Urinary bladder (tissue), 3 donors: ENCODE measurements at regions not wholly inside any gene's neighbourhood (a gene's known extent, or its start where the extent isn't known, plus 50 kb on each side); places are given as distances from the start of the nearest gene placed in this dataset.
"Not testable (repeated sequence)": the region's sequence is repeated elsewhere in the genome, so short reads cannot be mapped to it uniquely, and the experiment has no call there.

Experiments used
- DNase-seq: peaks from one replicate; pipeline ENCODE4 v3.0.0-alpha.2; 2015; ENCODE audit errors: extremely low spot score
- H3K27ac ChIP-seq: one replicate; pipeline ENCODE4 v1.5.1; 2013; ENCODE audit warnings: low read depth, mild to moderate bottlenecking, moderate library complexity
- H3K36me3 ChIP-seq: one replicate; pipeline ENCODE4 v1.6.1; 2013; ENCODE audit warnings: mild to moderate bottlenecking, moderate library complexity; ENCODE audit not compliant: insufficient read depth
- H3K4me1 ChIP-seq: one replicate; pipeline ENCODE4 v1.6.1; 2013; ENCODE audit warnings: mild to moderate bottlenecking, moderate library complexity; ENCODE audit not compliant: insufficient read depth
- H3K4me3 ChIP-seq: one replicate; pipeline ENCODE4 v1.5.1; 2013; ENCODE audit warnings: low read depth, low read length
- WGBS: extraction: QIAGEN DNeasy Blood & Tissue Kit; methylation state at CpG from one replicate; pipeline ENCODE4 v1.1.7; 2013; 5-methylcytosine and 5-hydroxymethylcytosine counted together
- donor health status: healthy with polysubstance abuse.
- donor health status: healthy.

- DNase-seq = no peak
- no peak overlapping the region for H3K4me3 ChIP-seq
- no peaks in the 10 kb centered on the region for H3K4me1 ChIP-seq
- H3K36me3 ChIP-seq = no peaks in the 10 kb centered on the region
- no peak overlapping the region for H3K27ac ChIP-seq
Observed at GRCh38 chr7:126140858-126141466, 1111.8 kb downstream of the GRM8 start.

GRCh38 chr7:126119981-126120380 lies 1132.8 kb downstream of the GRM8 start:
- Histone ChIP-seq H3K36me3 (no peaks in the 10 kb centered on the region), H3K4me3 (no peak overlapping the region), H3K27ac (no peak overlapping the region), H3K4me1 (no peaks in the 10 kb centered on the region)
- 53% methylated on average over 1 of the region's 1 CpG for WGBS
- DNase-seq = no peak

GRCh38 chr7:126103582-126103981 lies 1149.2 kb downstream of the GRM8 start:
- WGBS = 24% methylated on average over 1 of the region's 1 CpG
- Histone ChIP-seq H3K36me3 (no peaks in the 10 kb centered on the region), H3K4me1 (no peaks in the 10 kb centered on the region), H3K4me3 (no peak overlapping the region), H3K27ac (no peak overlapping the region)
- no peak for DNase-seq

- Histone ChIP-seq H3K4me1 (no peaks in the 10 kb centered on the region), H3K36me3 (no peaks in the 10 kb centered on the region), H3K4me3 (no peak overlapping the region), H3K27ac (no peak overlapping the region)
- DNase-seq = no peak
Observed at GRCh38 chr7:126083014-126083413, 1153.4 kb upstream of the POT1 start.

- Histone ChIP-seq H3K4me1 (no peaks in the 10 kb centered on the region), H3K27ac (no peak overlapping the region), H3K4me3 (no peak overlapping the region), H3K36me3 (no peaks in the 10 kb centered on the region)
- DNase-seq = no peak
Observed at GRCh38 chr7:126079581-126079980, 1150.0 kb upstream of the POT1 start.

- no peak for DNase-seq
- H3K27ac ChIP-seq = no peak overlapping the region
- H3K4me1 ChIP-seq = no peaks in the 10 kb centered on the region
- WGBS = 50% methylated on average over 3 of the region's 3 CpGs
- no peaks in the 10 kb centered on the region for H3K36me3 ChIP-seq
- H3K4me3 ChIP-seq = no peak overlapping the region
Observed at GRCh38 chr7:126079151-126079550, 1149.5 kb upstream of the POT1 start.

- no peaks in the 10 kb centered on the region for H3K4me1 ChIP-seq
- DNase-seq = no peak
- no peak overlapping the region for H3K27ac ChIP-seq
- H3K36me3 ChIP-seq = no peaks in the 10 kb centered on the region
- WGBS = 70% methylated on average over 4 of the region's 4 CpGs
- H3K4me3 ChIP-seq = no peak overlapping the region
Observed at GRCh38 chr7:126065766-126066165, 1136.1 kb upstream of the POT1 start.

GRCh38 chr7:126057979-126058378 lies 1128.4 kb upstream of the POT1 start:
- Histone ChIP-seq H3K36me3 (no peaks in the 10 kb centered on the region), H3K4me1 (no peaks in the 10 kb centered on the region), H3K4me3 (no peak overlapping the region), H3K27ac (no peak overlapping the region)
- no peak for DNase-seq

GRCh38 chr7:126056613-126057012 lies 1127.0 kb upstream of the POT1 start:
- H3K36me3 ChIP-seq, H3K4me1 ChIP-seq, H3K4me3 ChIP-seq, DNase-seq, H3K27ac ChIP-seq: not testable (repeated sequence)
- 98% methylated on average over 4 of the region's 4 CpGs for WGBS

- DNase-seq = no peak
- 87% methylated on average over 1 of the region's 1 CpG for WGBS
- Histone ChIP-seq H3K4me3 (no peak overlapping the region), H3K27ac (no peak overlapping the region), H3K36me3 (no peaks in the 10 kb centered on the region), H3K4me1 (no peaks in the 10 kb centered on the region)
Observed at GRCh38 chr7:126052229-126052628, 1122.6 kb upstream of the POT1 start.

- H3K4me1 ChIP-seq = no peaks in the 10 kb centered on the region
- no peak for DNase-seq
- no peak overlapping the region for H3K27ac ChIP-seq
- no peak overlapping the region for H3K4me3 ChIP-seq
- WGBS = 49% methylated on average over 1 of the region's 1 CpG
- no peaks in the 10 kb centered on the region for H3K36me3 ChIP-seq
Observed at GRCh38 chr7:126044662-126045061, 1115.0 kb upstream of the POT1 start.

- no peak for DNase-seq
- Histone ChIP-seq H3K27ac (no peak overlapping the region), H3K36me3 (no peaks in the 10 kb centered on the region), H3K4me1 (no peaks in the 10 kb centered on the region), H3K4me3 (no peak overlapping the region)
- 86% methylated on average over 5 of the region's 5 CpGs for WGBS
Observed at GRCh38 chr7:126041472-126041871, 1111.8 kb upstream of the POT1 start.

GRCh38 chr7:126040114-126041045 lies 1110.8 kb upstream of the POT1 start:
- DNase-seq = no peak
- H3K36me3 ChIP-seq = no peaks in the 10 kb centered on the region
- H3K4me1 ChIP-seq = no peaks in the 10 kb centered on the region
- no peak overlapping the region for H3K27ac ChIP-seq
- no peak overlapping the region for H3K4me3 ChIP-seq
- WGBS = 83% methylated on average over 18 of the region's 18 CpGs

- peak; percentile 0 for DNase-seq
- Histone ChIP-seq H3K4me3 (no peak overlapping the region), H3K4me1 (no peaks in the 10 kb centered on the region), H3K27ac (no peak overlapping the region), H3K36me3 (no peaks in the 10 kb centered on the region)
- 49% methylated on average over 3 of the region's 3 CpGs for WGBS
Observed at GRCh38 chr7:126026421-126027088, 1096.9 kb upstream of the POT1 start.
